22Rv1 (cell line): ENCODE measurements at regions not wholly inside any gene's neighbourhood (a gene's known extent, or its start where the extent isn't known, plus 50 kb on each side); places are given as distances from the start of the nearest gene placed in this dataset.

Experiments
- H3K27ac ChIP-seq: fragments of 450-650 bp; 2 replicates; pipeline ENCODE4 v1.5.1; 2017
- ZFX ChIP-seq: fragments of 450-650 bp; IDR thresholded peaks from 2 replicates; pipeline ENCODE4 v1.6.1; 2017; ENCODE audit warnings: antibody characterized with exemption, borderline replicate concordance
- TF ChIP-seq, protein P1 (sequence below): fragments of 450-650 bp; IDR thresholded peaks from 2 replicates; pipeline ENCODE4 v1.5.1; 2017; ENCODE audit warnings: mild to moderate bottlenecking

DNA sequence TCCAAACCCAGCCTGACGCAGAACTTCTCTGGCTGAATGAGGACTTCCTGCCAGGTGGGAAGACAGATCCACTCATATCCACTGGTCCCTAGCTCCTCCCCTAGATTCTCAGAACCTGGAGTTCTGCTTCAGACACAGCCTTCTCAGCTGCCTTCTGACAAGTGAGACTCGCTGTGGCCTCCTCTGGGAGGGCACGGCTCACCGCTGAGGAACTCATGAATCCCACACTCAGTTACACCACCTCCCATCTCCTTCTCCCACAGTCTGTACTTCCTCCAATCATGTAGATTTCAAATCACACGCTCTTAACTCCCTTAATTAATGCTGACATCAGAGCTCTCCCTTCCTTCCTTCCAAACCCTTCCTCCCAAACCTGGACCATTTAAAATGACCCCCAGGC, 86.4 kb upstream of the TMEM45B start:
- TF ChIP-seq, protein P1, sequence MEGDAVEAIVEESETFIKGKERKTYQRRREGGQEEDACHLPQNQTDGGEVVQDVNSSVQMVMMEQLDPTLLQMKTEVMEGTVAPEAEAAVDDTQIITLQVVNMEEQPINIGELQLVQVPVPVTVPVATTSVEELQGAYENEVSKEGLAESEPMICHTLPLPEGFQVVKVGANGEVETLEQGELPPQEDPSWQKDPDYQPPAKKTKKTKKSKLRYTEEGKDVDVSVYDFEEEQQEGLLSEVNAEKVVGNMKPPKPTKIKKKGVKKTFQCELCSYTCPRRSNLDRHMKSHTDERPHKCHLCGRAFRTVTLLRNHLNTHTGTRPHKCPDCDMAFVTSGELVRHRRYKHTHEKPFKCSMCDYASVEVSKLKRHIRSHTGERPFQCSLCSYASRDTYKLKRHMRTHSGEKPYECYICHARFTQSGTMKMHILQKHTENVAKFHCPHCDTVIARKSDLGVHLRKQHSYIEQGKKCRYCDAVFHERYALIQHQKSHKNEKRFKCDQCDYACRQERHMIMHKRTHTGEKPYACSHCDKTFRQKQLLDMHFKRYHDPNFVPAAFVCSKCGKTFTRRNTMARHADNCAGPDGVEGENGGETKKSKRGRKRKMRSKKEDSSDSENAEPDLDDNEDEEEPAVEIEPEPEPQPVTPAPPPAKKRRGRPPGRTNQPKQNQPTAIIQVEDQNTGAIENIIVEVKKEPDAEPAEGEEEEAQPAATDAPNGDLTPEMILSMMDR, result no peak
- TF ChIP-seq ZFX, result no peak
- H3K27ac ChIP-seq, result no peak overlapping the region

DNA sequence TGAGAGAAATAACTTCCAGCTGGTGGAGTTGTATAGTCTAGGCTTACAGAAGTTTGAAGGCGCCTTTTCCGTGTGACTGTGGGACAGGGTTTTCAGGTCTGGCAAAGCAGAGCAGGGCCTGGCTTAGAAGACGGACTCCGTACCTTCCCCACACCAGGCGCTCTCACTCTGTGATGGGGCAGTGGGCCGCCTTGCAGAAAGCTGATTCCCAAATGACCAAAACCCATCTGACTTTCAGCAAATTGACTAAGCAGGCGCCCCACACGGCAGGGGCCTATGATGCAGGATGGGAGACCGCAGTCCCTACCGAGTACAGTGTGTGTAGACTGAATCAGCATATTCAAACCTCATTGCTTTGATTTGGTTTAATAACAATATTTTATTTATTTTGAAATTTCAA, 85.8 kb upstream of the TMEM45B start:
- TF ChIP-seq, protein P1, result no peak
- H3K27ac ChIP-seq, result no peak overlapping the region

DNA sequence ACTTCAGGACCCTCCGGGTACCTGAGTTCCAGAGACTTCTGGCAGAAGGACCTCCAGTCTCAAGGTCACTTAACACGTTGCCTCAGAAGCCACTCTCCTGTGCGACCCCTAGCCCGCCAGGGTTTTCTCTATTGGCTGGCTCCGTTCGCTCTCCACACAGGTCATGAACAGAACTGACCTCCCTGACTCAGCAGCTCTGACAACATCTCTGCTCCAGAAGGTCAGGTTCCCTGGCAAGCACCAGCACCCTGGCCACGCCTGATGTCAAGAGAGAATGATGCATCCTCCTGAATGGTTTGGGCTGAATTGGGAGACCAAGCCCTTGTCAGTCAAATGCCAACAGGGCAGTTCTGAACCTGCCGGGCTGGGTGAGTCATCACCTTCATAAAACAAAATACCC, 84.3 kb upstream of the TMEM45B start:
- TF ChIP-seq ZFX, result no peak
- TF ChIP-seq, protein P1, result no peak
- H3K27ac ChIP-seq, result no peak overlapping the region

DNA sequence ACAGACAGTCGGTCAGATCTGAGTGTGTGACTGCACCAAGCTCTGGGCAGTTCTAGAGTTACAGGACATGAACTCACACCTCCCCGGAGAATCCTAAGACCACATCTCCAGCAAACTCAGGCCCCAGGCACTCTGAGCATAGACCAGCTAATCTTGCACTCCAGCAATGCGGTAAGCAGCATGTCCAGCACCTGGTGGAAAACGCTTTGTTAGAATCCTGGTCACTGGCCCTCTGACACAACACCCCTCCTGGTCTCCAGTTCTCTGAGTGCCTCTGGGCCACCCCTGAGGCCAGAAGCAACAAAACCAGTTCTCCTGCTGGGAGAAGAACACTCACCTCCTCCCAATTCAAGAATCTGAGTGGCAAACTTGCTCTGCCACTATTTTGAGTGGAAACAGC, 82.7 kb upstream of the TMEM45B start:
- no peak overlapping the region for H3K27ac ChIP-seq

DNA sequence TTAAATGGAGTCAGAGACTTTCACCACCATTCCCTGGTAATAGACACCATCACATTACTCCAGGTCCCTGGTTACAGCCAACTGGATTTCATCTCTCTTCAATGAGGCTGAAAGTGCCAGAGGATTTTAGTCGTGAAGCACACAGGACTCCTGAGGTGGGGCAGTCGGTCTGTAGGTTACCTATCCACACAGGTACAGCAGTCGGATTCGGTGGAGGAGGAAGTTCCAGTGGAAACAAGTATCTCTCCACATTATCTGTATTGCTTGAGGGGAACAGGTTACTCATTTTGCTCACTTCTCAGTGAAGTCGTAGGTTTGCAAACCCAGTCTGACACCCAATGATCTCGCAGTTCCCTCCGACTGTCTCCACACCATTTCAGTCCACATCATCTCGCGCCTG, 82.3 kb upstream of the TMEM45B start:
- TF ChIP-seq, protein P1, result no peak
- TF ChIP-seq ZFX, result no peak
- H3K27ac ChIP-seq, result no peak overlapping the region

More for the DNA sequence above, 82.7 kb upstream of the TMEM45B start:
- no peak for TF ChIP-seq ZFX
- TF ChIP-seq, protein P1, result no peak

DNA sequence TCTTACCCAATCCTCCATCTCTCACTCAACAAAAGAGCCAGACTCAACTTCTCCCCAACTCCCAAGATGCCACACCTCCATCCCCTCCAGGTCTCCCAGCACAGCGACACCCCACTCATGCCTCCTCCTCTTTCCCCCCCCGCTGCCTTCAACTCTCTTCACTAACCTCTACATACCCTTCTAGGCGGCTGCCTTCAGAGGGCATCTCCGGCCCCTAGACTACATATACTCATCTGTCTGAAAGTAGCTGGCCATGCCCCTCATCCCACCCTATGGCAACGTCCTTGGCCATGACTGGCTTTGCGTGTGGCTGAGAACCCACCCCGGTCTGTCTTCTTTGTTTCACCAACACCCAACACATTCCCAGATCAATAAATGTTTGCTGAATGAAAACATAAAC, 81.7 kb upstream of the TMEM45B start:
- H3K27ac ChIP-seq, result no peak overlapping the region
- TF ChIP-seq, protein P1, result no peak
- no peak for TF ChIP-seq ZFX

DNA sequence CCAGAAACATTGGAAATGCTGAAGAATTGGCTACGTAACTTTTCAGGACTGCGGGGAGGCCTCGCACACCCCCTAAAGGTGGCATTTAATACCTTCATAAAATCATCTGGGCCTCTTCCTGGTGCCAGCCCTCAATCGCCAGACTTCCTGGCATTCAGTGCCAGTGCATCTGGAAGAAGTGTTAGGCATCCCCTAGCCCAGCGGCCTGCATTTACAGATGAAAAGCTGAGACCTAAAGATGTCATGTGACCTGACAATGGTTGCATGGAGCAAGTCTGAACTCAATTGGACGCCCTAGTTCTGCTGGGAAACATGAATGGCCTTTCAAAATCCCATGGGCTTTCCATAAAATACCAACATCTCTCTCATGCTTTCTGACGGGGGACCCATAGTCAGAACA, 81.0 kb upstream of the TMEM45B start:
- TF ChIP-seq ZFX, result no peak
- TF ChIP-seq, protein P1, result no peak
- no peak overlapping the region for H3K27ac ChIP-seq

DNA sequence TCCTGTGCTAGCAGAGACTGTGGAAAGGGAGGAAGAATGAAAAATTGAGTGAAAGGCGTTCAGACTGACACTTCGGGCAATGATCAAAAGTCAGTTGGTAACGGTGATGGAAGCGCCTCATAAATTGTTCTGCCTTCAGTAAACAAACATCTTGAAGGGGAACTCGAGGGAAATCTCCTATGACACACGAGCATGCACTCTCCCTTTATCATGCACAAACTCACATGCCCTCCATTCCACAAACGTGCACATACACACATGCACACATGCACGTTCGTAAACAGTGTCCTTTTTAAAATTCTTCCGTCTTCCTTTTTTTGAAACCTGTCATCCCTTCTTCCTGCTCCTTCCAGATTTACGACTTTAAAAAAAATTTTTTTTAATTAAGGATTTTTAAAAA, 77.8 kb upstream of the TMEM45B start:
- TF ChIP-seq, protein P1, result no peak
- no peak for TF ChIP-seq ZFX
- no peak overlapping the region for H3K27ac ChIP-seq
